ENCODE measurements at regions not wholly inside any gene's neighbourhood (a gene's known extent, or its start where the extent isn't known, plus 50 kb on each side); places are given as distances from the start of the nearest gene placed in this dataset.

DNA sequence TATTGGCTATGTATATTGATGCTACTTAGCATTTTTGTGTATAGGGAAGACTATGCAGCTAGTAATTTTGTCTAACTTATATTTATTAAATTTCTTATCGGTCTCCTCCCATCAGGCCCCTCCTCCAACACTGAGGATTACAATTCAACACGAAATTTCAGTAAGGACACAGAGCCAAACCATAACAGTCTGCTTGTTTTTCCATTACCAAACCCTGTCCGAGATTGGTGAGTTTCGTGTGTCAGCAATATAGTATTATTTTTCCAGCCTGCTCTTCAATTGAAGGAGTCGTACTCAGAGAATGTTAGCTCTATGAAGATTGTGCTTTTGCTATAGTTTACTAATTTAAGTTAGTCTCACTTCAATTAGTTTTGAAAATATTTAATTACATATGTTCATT, 1495.3 kb downstream of the MRPL39 start:
- Histone ChIP-seq H3K9me3 (ENCODE audit: control insufficient read depth in 2 of 3, low read length in 3 of 3) (no peaks in the 10 kb centered on the region), H3K4me3 (ENCODE audit: low read length) (no peak overlapping the region), H3K27me3 (ENCODE audit: control insufficient read depth in 2 of 2, insufficient read depth in 2 of 2, low read length in 2 of 2) (no peaks in the 10 kb centered on the region), H3K4me1 (ENCODE audit: control insufficient read depth in 2 of 2, insufficient read depth in 2 of 2, low read length in 2 of 2) (no peaks in the 10 kb centered on the region), H3K27ac (ENCODE audit: low read depth, low read length) (no peak overlapping the region), H3K36me3 (ENCODE audit: control insufficient read depth in 2 of 3, insufficient read depth in 3 of 3, low read length in 3 of 3) (no peaks in the 10 kb centered on the region)
- no peak overlapping the region for H3K4me3 Mint-ChIP-seq
- H3K36me3 Mint-ChIP-seq = no peaks in the 10 kb centered on the region
- ChIA-PET CTCF (no interaction called here), POLR2A (no interaction called here)
- no peak overlapping the region for H3K27ac Mint-ChIP-seq
- H3K4me1 Mint-ChIP-seq = no peaks in the 10 kb centered on the region
- H3K27me3 Mint-ChIP-seq = no peaks in the 10 kb centered on the region
- H3K9me3 Mint-ChIP-seq = no peaks in the 10 kb centered on the region
- intact Hi-C loops (cut with micrococcal nuclease) = loop anchor here in 1 of 2 donors (5.0 kb wide), 1 partner anchor 400 kb away; no protein-coding TSS in a partner anchor
- DNase-seq = no peak
- no peak for ATAC-seq

DNA sequence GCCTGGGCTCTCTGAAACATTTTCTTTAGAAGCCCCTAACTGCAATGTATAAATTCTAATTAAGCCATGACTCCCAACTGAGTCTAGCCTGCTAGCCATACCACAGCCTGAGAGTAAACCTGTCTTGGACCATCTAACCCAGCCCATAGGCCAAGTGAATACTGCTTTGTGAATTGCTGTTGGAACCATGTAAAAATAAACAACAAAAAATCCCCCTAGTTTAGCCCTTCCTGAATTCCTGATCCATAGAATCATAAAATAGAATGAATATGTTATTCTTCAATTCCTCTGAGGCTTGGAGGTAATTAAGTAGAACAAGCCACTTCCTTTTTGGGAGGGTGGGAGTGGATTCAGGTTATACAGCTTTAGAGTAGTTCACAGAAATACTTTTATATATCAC, 1496.4 kb downstream of the MRPL39 start:
- Mint-ChIP-seq H3K36me3 (no peaks in the 10 kb centered on the region), H3K4me3 (no peak overlapping the region), H3K9me3 (no peaks in the 10 kb centered on the region), H3K4me1 (no peaks in the 10 kb centered on the region), H3K27me3 (no peaks in the 10 kb centered on the region), H3K27ac (no peak overlapping the region)
- intact Hi-C loops (cut with micrococcal nuclease) = loop anchor here in 1 of 2 donors (5.0 kb wide), 1 partner anchor 401 kb away; no protein-coding TSS in a partner anchor
- Histone ChIP-seq H3K27ac (ENCODE audit: low read depth, low read length) (no peak overlapping the region), H3K27me3 (ENCODE audit: control insufficient read depth in 2 of 2, insufficient read depth in 2 of 2, low read length in 2 of 2) (no peaks in the 10 kb centered on the region), H3K36me3 (ENCODE audit: control insufficient read depth in 2 of 3, insufficient read depth in 3 of 3, low read length in 3 of 3) (no peaks in the 10 kb centered on the region), H3K4me3 (ENCODE audit: low read length) (no peak overlapping the region), H3K4me1 (ENCODE audit: control insufficient read depth in 2 of 2, insufficient read depth in 2 of 2, low read length in 2 of 2) (no peaks in the 10 kb centered on the region), H3K9me3 (ENCODE audit: control insufficient read depth in 2 of 3, low read length in 3 of 3) (no peaks in the 10 kb centered on the region)
- no peak for DNase-seq
- ChIA-PET POLR2A (no interaction called here), CTCF (no interaction called here)
- no peak for ATAC-seq

DNA sequence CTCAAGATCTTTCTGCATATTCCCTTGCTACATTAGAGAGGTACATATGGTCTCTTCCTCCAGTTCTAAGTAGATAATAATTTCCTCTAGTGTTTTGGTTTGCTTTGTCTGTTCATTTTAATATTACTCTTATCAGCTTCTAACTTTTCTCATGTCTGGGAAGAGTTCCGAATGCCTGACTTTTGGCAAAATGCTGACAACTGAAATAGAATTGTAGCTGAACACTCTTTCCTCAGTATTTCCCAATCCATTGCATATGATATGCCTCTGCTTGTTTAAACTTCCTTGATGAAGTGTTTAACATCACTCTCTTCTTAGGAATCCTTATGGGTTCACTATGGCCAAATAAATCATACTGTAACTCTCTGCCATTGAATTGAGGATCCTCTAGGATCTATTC, 1510.1 kb downstream of the MRPL39 start:
- H3K27ac ChIP-seq (ENCODE audit: low read depth, low read length) = no peak overlapping the region
- peaks cover 0 to 16% (median 0%) of the 10 kb centered on the region in 5 donors for H3K27me3 Mint-ChIP-seq
- H3K27ac Mint-ChIP-seq = no peak overlapping the region
- no peaks in the 10 kb centered on the region for H3K36me3 Mint-ChIP-seq
- POLR2A ChIA-PET = no interaction called here
- no peaks in the 10 kb centered on the region for H3K4me1 Mint-ChIP-seq
- H3K9me3 ChIP-seq (ENCODE audit: control insufficient read depth in 2 of 3, low read length in 3 of 3) = no peaks in the 10 kb centered on the region
- ATAC-seq (no peak), DNase-seq (no peak)
- H3K4me3 ChIP-seq (ENCODE audit: low read length) = no peak overlapping the region
- H3K27me3 ChIP-seq (ENCODE audit: control insufficient read depth in 2 of 2, insufficient read depth in 2 of 2, low read length in 2 of 2) = no peaks in the 10 kb centered on the region
- intact Hi-C loops (cut with micrococcal nuclease) = no loop called here
- no peaks in the 10 kb centered on the region for H3K4me1 ChIP-seq (ENCODE audit: control insufficient read depth in 2 of 2, insufficient read depth in 2 of 2, low read length in 2 of 2)
- H3K4me3 Mint-ChIP-seq = no peak overlapping the region
- CTCF ChIA-PET = no interaction called here
- peaks cover 0 to 4% (median 0%) of the 10 kb centered on the region in 11 donors for H3K9me3 Mint-ChIP-seq
- H3K36me3 ChIP-seq (ENCODE audit: control insufficient read depth in 2 of 3, insufficient read depth in 3 of 3, low read length in 3 of 3) = no peaks in the 10 kb centered on the region

DNA sequence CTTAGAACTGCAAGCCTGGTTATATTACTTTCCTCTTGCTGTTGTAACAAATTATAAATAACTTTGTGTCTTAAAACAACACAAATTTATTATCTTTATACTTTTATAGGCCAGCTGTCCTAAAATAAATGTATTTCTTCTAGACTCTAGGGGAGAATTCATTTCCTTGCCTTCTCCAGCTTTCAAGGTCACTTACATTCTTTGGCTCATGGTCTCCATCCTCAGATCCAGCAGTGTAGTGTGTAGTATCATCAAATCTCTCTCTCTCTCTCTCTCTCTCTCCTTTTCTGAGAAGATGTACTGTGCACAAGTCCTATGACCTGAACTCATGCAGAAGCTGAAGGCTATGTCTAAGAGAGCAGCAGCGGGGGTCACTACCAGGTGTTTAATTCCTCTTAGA, 1510.6 kb downstream of the MRPL39 start:
- Mint-ChIP-seq H3K27me3 (peaks cover 0 to 13% (median 0%) of the 10 kb centered on the region in 5 donors), H3K4me1 (no peaks in the 10 kb centered on the region), H3K9me3 (peaks cover 0 to 4% (median 0%) of the 10 kb centered on the region in 11 donors), H3K27ac (no peak overlapping the region), H3K36me3 (no peaks in the 10 kb centered on the region), H3K4me3 (no peak overlapping the region)
- Histone ChIP-seq H3K27ac (ENCODE audit: low read depth, low read length) (no peak overlapping the region), H3K9me3 (ENCODE audit: control insufficient read depth in 2 of 3, low read length in 3 of 3) (no peaks in the 10 kb centered on the region), H3K27me3 (ENCODE audit: control insufficient read depth in 2 of 2, insufficient read depth in 2 of 2, low read length in 2 of 2) (no peaks in the 10 kb centered on the region), H3K36me3 (ENCODE audit: control insufficient read depth in 2 of 3, insufficient read depth in 3 of 3, low read length in 3 of 3) (no peaks in the 10 kb centered on the region), H3K4me1 (ENCODE audit: control insufficient read depth in 2 of 2, insufficient read depth in 2 of 2, low read length in 2 of 2) (no peaks in the 10 kb centered on the region), H3K4me3 (ENCODE audit: low read length) (no peak overlapping the region)
- ATAC-seq (no peak), DNase-seq (no peak)
- ChIA-PET POLR2A (no interaction called here), CTCF (no interaction called here)
- intact Hi-C loops (cut with micrococcal nuclease) = no loop called here

DNA sequence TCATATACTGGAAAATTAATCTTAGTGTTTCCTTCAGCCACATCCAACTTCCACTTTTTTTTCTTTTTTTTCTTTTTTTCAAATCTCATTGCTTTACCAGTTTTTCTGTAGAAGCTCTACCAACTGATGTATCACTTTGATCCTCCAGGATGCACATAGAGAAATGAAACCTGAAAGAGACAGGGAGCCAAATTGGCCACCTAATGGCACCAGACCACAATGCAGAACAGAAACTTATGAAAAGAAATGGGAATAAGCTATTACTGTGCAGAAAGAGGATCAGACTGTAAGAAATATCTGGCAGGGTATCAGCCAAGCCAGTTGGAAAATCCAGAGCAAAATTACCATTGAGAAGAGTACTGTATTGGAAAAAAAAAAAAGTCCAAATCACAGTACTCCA, 1514.2 kb downstream of the MRPL39 start:
- no peaks in the 10 kb centered on the region for H3K27me3 Mint-ChIP-seq
- ChIA-PET CTCF (no interaction called here), POLR2A (no interaction called here)
- peaks cover 0 to 9% (median 0%) of the 10 kb centered on the region in 11 donors for H3K9me3 Mint-ChIP-seq
- Histone ChIP-seq H3K4me3 (ENCODE audit: low read length) (no peak overlapping the region), H3K27ac (ENCODE audit: low read depth, low read length) (no peak overlapping the region), H3K27me3 (ENCODE audit: control insufficient read depth in 2 of 2, insufficient read depth in 2 of 2, low read length in 2 of 2) (no peaks in the 10 kb centered on the region), H3K4me1 (ENCODE audit: control insufficient read depth in 2 of 2, insufficient read depth in 2 of 2, low read length in 2 of 2) (no peaks in the 10 kb centered on the region), H3K36me3 (ENCODE audit: control insufficient read depth in 2 of 3, insufficient read depth in 3 of 3, low read length in 3 of 3) (no peaks in the 10 kb centered on the region), H3K9me3 (ENCODE audit: control insufficient read depth in 2 of 3, low read length in 3 of 3) (no peaks in the 10 kb centered on the region)
- ATAC-seq (no peak), DNase-seq (no peak)
- no peaks in the 10 kb centered on the region for H3K36me3 Mint-ChIP-seq
- intact Hi-C loops (cut with micrococcal nuclease) = no loop called here
- no peak overlapping the region for H3K27ac Mint-ChIP-seq
- H3K4me3 Mint-ChIP-seq = no peak overlapping the region
- no peaks in the 10 kb centered on the region for H3K4me1 Mint-ChIP-seq

DNA sequence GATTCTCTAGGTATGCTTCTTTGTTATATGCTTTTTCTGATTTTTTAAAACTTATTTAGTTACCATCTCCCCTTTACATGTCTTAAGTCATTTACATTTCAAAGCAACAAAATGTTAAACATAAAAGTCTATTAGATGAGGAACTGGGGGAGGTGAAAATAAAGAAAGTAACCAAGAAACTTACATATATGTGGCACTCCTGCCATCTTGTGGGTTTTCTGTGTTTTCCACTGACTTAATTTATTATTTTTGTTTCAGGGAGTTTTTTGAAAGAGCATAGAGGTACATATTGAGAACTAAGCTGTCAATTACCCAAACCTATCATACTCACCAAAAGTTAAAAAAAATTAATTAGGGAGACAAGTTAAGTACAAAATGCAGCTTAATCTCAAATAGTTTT, 1531.1 kb downstream of the MRPL39 start:
- H3K27ac ChIP-seq (ENCODE audit: low read depth, low read length) = no peak overlapping the region
- ChIA-PET CTCF (no interaction called here), POLR2A (no interaction called here)
- Mint-ChIP-seq H3K4me1 (no peaks in the 10 kb centered on the region), H3K27ac (no peak overlapping the region), H3K27me3 (no peaks in the 10 kb centered on the region), H3K9me3 (peaks cover 0 to 16% (median 2%) of the 10 kb centered on the region in 11 donors), H3K36me3 (peaks cover 0 to 3% (median 0%) of the 10 kb centered on the region in 5 donors), H3K4me3 (no peak overlapping the region)
- H3K27me3 ChIP-seq (ENCODE audit: control insufficient read depth in 2 of 2, insufficient read depth in 2 of 2, low read length in 2 of 2) = no peaks in the 10 kb centered on the region
- DNase-seq (peak in 2 of 9 donors; percentile 10 to 11), ATAC-seq (no peak)
- H3K9me3 ChIP-seq (ENCODE audit: control insufficient read depth in 2 of 3, low read length in 3 of 3) = no peaks in the 10 kb centered on the region
- H3K4me1 ChIP-seq (ENCODE audit: control insufficient read depth in 2 of 2, insufficient read depth in 2 of 2, low read length in 2 of 2) = no peaks in the 10 kb centered on the region
- intact Hi-C loops (cut with micrococcal nuclease) = loop anchor here in 1 of 2 donors (1.0 kb wide), 1 partner anchor 223 kb away; no protein-coding TSS in a partner anchor
- H3K36me3 ChIP-seq (ENCODE audit: control insufficient read depth in 2 of 3, insufficient read depth in 3 of 3, low read length in 3 of 3) = no peaks in the 10 kb centered on the region
- H3K4me3 ChIP-seq (ENCODE audit: low read length) = no peak overlapping the region

DNA sequence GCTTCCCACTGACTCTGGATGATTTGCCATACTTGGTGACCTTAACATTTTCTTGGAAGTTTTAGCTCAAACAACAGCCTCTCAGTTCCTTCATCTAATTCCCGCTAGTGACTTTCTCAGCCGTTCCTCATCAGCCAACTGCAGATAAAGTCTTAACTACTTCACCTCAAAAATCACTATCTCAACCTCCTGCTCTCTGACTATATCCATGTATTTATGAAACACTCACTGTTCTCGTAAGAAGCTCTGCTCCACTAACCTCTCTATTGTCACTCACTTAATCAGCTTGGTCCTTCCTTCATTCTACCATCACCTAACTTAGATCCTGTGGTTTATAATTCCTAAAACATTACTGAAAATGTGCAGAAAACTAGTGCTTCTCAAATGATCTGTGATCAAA, 1551.6 kb downstream of the MRPL39 start:
- no peaks in the 10 kb centered on the region for H3K9me3 ChIP-seq (ENCODE audit: control insufficient read depth in 2 of 3, low read length in 3 of 3)
- H3K4me3 ChIP-seq (ENCODE audit: low read length) = no peak overlapping the region
- H3K27me3 Mint-ChIP-seq = no peaks in the 10 kb centered on the region
- DNase-seq (no peak), ATAC-seq (no peak)
- H3K27ac Mint-ChIP-seq = no peak overlapping the region
- peaks cover 0 to 4% (median 0%) of the 10 kb centered on the region in 7 donors for H3K4me1 Mint-ChIP-seq
- intact Hi-C loops (cut with micrococcal nuclease) = no loop called here
- no peaks in the 10 kb centered on the region for H3K36me3 Mint-ChIP-seq
- CTCF ChIA-PET = no interaction called here
- H3K27ac ChIP-seq (ENCODE audit: low read depth, low read length) = no peak overlapping the region
- H3K4me1 ChIP-seq (ENCODE audit: control insufficient read depth in 2 of 2, insufficient read depth in 2 of 2, low read length in 2 of 2) = no peaks in the 10 kb centered on the region
- no peak overlapping the region for H3K4me3 Mint-ChIP-seq
- POLR2A ChIA-PET = no interaction called here
- no peaks in the 10 kb centered on the region for H3K27me3 ChIP-seq (ENCODE audit: control insufficient read depth in 2 of 2, insufficient read depth in 2 of 2, low read length in 2 of 2)
- no peaks in the 10 kb centered on the region for H3K9me3 Mint-ChIP-seq
- no peaks in the 10 kb centered on the region for H3K36me3 ChIP-seq (ENCODE audit: control insufficient read depth in 2 of 3, insufficient read depth in 3 of 3, low read length in 3 of 3)
